Activated T-cell treated with anti-CD3 and anti-CD28 coated beads for 4 hours (primary cell): ENCODE measurements at regions not wholly inside any gene's neighbourhood (a gene's known extent, or its start where the extent isn't known, plus 50 kb on each side); places are given as distances from the start of the nearest gene placed in this dataset.

Experiments
- DNase-seq: peaks from one replicate; pipeline ENCODE4 v3.0.0-alpha.2; 2020

DNA sequence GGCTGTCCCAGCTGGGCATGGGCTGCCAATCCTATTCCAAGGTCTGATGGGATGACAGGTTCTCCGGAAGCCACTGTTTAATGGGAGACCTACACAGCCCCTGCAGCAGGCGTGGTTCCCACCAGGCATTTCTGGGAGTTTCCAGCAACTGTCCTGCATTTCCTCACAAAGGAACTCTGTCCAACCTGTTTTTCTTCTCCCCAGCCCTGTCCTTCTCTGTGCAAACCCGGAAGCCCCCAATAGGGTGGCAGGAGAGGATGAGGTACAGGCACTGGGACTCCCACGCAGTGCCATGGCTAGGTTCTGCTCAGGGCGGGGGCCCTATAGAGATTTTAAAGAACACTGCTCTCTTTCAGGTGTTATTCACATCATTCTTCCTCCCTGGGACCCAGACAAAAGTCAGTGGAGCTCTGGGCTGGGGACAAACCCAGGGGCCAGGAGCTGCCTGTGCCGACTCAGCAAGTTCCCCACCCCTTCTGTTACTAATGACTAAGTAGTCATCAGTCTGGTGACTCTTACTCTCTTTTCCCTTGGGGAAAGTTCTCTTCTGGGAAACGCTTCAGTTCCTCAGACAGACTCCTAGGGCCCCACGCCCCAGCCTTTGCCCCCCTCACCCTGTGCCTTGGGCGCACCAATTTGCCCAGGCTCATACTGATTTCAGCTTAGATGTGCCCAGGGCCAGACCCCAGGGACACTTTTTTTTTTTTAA lies 97.7 kb downstream of the CD47 start:
- no peak for DNase-seq

DNA sequence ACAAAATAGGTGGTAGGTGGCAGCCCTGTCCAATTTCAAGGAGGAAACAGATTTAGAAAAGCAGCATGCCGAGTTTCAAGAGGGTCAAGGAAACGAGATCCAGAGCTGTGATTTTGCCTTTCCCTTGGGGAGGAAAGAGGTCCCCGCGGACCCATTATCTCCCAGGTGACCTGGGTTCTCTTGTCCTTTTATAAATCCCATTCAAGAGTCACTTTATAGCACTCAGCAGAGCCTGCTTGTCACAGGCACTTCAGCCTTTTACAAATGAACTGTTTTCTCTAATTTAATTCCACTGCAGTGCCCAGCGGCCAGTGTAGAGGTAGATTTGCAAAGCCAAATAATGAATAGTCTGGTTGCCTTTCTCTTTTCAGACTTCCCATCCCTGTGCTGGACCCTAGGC lies 99.9 kb downstream of the CD47 start:
- no peak for DNase-seq

DNA sequence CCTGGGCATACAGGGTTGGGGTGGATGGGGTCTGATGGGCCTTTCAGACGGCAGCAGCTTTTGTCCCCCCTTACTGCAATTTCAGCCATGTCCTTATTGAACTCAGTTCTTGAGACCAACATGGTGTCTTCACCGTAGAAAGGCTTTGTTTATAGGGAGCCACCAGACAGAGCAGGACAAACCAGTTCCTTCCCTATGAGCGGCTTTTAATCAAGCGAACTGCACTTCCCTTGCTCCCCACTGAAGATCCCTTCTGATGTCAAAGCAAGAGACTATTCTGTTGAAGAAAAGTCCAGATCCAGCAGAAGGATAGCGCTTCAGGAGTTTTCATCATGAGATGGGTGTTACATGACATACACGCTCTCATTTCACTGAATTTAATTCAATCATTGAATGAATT lies 100.4 kb downstream of the CD47 start:
- no peak for DNase-seq

DNA sequence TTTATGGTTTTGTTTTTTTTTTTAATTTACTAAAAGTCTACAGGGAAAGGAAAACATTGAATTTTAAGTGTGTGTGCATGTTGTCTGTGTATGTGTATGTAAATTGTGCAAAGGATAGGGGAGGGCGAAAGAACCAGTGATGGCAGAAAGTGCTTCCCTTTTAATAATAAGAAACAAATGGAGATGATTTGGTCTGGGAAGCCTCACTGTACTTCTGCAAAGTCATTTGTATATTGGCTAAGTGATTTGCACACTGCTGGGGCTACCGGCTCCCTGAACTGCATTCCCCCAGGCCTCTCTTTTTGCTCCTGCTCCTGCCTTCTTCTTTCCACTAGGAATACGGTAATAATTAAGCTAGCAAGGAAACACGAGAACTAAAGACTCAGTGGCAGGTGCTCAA lies 101.2 kb downstream of the CD47 start:
- DNase-seq, result no peak

DNA sequence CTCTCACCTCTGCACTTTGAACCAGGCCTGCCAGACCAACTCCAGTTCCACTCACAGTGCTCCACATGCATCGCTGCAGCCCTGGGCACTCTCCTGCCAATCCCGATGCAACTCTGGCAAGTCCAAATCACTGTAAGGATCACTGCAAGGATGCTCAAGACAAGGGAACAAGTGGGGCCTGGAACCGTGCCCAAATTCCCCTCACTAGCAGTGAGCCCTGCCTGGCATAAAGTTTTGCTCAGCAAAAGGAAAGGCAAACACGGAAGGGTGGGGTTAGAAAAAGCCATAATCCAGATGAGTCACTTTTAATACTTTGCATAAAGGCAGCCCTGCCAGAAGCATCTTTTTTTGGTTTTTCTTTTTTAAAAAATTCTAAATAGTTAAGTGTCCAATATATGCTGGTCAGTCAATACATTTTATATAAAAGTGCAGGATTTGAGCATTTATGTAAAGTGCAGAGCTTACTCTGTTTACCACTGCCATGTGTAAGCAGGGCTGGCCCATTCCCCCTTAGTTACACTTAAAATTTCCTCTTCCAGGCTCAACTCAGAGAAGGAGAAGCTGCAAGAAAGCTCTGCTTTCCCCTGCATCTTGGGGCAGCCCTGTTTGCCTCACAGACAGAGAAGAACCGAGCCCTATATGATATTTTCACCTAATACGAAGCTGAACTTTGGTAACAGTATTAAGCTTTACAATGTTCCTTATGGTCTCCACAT lies 102.2 kb downstream of the CD47 start:
- no peak for DNase-seq

DNA sequence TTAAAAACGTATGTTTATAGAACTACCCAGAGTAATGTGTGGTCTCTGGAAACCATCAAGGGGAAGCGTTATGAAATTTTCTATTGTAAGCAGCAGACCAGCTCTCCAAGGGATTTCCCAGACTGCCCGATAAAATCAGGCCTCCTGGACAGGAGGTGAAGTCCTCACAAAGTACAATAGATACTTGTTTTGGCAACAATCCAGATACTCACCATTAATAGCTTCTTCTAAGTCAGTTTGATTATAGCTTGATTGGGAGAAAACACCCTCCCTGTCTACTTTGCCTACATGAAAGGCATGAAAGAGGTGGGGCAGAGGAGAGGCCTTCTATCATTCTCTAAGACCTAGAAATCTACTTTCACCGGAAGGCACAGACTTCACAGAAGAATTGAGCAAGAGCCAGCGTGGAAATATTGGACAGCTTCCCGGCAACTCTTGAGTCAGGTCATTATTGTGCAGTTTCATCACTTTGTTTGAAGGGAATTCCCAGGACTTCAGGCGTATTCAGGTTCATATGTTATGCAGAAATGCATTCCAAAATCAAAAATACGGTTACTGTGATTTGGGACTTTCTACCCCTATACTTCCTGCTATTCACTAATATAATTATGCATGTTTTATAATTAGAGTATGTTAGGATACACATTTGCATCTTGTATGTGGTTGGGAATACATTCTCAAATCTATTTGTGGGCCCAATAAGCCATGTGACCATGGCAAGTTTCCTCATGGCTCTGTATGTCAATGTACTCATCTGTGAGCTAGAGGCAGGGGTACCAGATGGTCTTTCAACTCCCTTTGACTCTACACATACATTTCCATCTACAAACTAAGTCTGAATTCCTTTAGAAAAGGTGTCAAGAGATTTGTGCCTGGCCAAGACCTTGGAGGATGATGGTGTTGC lies 103.5 kb downstream of the CD47 start:
- no peak for DNase-seq

DNA sequence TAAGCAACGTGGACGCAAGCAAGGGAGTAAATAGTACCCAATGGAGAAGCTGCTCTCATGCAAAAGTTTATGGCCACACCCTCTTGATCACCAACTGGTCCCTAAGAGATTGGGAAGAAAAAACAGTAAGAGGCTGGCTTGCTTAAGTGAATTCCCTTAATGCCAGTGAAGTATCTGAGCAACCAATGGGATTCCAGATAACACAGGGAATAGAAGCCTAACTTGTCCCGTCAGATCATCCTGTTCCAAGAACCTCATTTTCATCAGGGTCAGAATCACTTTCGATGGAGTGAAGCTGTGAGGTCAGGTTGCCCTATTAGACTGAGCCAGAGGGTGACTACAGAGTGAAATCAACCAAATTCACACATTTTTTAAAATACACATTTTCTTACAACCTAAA lies 104.3 kb downstream of the CD47 start:
- DNase-seq, result no peak

DNA sequence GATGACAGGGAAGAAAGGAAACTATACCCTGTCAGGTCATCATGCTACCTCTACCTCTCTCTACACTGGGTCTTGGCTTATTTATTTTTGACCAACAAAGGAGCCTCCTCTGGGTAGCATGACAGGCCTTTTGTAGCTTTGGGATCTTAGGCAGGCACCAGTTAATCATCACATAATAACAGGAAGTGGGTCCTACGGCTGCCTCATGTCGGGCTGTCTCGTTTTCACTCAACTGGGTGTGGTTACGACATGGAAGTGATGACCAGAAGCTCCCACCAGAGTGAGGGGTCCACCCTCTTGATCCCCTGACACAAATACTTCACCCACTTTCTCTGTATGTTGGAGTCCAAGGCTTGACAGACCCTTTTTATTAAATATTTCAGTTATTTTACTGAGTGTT lies 105.3 kb downstream of the CD47 start:
- no peak for DNase-seq

DNA sequence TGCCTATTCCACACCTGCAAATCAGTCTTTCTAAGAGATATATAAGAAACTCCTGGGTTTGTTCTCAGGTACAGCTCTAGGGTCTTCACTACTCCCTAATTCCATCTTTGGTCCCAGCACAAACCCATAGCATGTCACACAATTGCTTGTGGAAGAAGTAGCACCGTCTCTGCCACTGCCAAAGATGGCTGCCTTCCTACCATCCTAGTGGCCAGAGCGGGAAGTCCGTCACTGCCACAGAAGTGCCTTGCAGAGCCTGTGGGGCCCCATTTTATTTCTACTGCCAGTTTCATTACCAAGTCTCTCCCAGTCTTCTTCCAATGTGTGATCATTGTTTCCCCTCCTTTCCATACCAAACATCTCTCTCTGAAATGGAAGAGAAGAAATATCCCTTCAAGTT lies 107.6 kb downstream of the CD47 start:
- no peak for DNase-seq

DNA sequence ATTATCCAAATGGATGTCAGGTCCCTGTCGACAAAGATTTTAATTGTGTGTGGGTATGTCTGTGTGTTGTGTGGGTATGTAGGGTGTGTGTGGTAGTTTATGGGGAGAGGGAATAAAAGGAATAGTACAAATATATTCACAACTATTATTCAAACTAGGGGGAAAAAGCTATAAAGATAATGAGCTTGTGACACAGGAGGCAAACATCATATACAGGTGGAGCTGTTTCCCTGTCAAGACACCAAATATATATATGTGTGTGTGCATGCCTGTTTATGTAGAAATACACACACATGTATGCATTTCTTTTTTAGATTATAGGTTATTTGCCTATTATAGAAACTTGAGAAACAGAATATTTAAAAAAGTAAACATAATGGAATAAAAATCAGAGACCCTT lies 108.7 kb downstream of the CD47 start:
- DNase-seq, result no peak

DNA sequence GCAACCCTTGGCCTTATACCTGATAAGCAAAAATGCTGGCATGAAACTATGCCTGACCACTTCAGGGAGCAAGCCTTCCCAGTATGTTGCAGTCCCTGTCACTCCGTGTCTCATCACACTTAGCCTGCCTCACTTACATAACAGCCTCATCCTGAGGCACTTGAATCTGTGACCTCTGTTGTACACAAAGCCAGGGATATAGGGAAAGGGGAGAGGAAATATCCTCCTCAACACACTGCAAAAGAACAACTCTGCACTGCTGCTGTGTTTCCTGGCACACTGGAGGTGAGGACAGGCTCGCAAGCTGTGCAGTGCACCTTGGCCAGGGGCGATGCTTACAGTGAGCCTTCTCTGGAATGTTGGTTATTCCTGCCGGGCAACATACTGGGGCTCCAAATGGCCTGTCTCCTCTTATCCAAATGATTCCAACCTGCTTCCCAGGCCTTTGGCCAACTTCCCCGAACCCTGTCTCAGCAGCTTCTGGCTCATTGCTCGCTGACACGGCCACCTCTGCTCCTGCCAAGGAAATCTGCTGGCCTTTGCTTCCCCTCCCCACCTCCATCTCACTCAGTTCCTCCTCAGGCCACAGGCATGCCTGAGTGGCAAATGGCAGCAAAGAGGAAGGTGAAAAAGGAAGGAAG lies 109.2 kb downstream of the CD47 start:
- no peak for DNase-seq

DNA sequence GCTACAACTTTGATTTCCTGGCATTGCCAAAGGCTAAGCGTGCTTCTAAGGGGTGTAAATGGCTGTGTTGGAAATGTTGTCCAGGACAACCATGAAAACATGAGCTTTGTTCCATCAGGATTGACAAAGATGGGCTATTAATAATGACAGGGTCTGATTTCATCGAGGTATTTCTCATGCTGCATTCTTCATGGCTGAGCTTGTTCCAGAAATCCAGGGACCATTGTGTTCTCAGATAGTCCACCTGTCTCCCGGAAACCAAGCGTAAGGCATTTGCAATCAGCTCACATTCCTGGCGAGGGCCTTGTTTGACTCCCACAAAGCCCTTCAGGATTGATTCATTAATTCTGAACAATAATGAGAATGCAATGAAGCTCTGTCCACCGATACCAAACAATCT lies 111.3 kb downstream of the CD47 start:
- no peak for DNase-seq

DNA sequence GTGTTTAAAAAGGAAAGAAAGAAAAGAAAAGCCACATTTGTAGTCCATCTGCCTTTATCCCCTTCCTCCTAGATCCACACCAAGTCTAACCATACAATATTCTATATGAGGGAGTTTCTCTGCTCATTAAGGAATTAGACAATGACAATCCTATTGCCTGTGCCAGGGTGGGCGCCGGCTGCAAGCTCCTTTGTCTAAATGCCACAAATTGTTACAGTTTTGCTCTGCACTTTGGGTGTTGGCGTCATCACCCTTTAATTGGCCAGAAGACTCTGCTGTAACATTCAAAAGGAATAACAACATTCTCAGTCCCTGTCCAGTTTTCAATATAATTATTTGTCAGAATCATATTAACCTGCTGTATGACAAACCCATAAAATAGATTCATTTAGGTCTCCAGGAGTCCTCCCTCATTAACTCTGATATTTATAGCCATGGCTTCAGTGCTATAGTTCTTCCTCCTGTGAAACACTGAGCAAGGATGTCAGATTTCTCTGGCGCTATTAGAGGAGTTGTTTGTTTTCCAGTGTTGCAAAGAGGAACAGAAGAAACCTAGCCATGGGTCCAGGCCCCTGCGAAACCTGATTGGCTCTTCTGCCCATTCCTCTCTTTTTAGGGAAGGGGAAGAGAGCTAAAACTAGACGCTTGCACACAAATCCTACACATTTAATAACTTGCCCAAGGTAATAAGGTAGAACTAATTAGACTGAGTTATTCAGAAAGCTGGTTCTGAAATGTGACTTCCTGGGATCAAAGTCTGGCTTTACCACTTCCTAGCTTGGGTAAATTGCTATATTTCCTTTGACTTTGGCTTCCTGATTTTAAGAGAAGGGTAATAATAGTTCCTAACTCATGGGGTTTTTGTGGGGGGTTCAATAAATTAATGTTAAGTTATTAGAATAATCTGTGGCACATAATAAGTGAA lies 112.4 kb downstream of the CD47 start:
- no peak for DNase-seq

DNA sequence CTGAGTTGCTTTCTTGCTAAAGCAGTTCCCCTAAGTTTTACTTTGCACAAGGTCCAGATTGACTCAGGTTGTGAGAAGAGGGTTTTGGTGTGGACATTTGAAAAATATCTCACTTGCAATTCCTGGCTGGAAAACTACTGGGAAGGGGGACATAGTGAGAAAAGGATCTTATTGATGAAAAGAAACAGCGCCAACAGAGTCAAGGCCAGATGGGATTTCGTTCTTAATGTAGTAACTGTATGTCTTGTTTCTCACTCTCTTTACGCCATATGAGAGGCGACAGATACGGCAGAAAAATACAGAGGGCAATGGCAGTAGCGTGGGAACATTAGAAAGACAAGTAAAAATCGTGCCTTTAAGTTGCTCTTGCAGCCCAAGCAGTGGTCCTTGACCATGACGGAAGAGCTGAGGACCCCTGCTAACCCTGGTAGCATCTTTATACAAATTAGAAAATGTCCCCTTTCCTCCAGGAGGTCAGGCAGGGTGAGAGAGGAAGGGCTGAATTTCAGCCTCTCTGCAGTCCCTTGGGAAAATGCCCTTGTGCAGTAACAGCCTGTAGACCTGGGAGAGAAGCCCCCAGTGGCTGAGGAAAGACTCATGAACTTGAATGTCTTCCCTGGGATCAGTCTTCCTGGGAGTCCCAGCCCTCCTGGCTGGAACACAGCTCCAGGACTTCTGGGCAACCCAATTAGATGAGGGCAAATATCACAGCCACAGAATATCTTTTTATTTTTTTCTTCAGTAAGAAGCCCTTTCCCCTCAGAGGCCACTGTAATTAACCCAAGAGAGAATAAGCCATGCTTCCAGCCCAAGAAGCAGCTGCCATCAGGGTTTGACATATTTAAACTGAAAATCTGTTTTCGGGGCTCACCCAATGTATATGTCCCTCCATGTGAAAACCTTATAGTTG lies 113.4 kb downstream of the CD47 start:
- no peak for DNase-seq

DNA sequence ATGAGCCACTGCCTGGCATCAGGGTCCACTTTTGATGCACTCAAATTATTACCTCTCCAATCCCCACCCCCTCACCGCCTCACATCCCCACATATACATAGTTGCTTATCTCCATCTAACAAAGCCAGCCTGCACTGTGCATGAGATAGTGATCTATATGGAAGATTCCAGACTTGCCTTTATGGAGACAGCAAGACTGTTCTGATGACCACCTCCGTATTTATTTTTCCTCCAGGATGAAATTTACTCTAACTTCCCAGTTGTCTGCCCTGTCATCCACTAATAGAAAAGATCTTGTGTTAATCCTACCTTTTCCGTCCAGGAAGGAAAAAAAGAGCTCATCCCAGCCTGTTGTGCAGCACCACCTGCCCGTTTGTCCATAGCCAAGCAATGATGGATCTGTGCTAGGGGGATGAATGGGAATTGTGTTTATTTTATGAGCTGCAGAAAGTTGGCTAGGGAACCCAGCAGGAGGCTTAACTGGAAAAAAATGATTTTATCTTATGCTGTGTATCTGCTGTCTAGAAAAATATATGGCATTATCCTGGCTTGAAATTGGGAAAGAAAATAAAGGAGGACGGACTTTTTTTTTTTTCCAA lies 114.5 kb downstream of the CD47 start:
- DNase-seq, result no peak

DNA sequence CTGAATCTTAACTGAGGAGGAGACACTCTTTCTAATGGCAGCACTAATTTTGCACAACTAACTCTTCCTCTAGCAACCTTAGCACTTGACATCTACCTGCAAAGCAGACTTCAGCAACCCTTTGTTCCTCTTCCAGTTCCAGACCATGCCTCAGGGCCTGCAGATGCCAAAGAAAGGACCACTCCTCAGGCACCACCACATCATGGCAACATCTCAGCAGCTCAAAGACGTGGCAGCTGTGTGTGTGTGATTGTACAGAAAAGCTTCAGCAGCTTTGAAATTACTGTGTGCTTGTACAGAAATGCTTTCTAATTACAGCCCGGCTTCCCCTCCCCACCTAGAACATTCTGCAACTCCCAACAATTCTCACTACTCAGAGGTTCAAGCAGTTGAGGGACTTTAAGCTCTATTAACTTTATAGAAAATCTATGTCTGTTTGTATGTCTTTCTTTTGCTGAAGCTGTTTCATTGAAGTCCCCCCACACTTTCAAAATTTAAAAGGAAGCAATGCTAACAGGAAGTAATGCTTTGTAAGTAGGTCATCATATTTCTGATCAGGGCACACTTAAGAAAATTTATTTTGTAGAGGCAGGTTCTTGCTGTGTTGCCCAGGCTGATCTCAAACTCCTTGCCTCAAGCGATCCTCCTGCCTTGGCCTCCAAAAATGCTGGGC lies 115.2 kb downstream of the CD47 start:
- no peak for DNase-seq

DNA sequence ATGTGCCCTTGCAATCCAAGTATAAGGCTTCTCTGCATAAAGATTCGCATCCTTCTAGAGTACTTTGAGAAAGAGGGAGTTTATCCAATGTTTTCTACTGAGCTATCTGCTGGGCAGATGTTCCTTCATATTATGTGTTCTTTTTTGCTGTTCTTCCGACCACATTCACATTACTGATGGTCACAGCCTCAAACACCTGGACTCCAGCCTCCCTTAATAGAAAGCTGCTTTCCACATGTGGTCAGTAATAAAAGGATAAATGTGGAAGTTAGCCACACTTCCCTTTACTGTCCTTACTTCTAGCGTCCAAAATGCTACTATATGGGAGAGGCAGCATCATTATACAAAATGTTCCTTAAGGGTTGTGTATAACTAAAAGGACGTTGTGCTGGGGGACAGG lies 116.9 kb downstream of the CD47 start:
- no peak for DNase-seq

DNA sequence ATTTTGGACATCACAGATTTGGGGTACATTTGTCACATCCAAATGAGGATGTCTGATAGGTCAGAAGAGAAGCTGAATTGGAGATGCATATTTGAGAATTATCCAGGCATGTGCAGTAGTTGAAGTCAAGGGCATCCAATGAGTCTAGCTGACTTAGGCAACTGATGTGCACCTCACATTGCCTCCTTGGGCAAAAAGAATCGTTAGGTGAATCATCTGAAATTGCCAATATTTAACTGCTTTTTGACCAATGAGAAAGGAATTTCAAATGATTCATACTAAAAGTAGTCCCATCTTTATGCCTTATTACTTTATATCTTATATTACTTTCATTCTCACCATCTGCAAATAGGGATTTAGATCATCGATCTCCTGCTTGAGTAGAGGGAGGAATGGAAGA lies 117.7 kb downstream of the CD47 start:
- no peak for DNase-seq

DNA sequence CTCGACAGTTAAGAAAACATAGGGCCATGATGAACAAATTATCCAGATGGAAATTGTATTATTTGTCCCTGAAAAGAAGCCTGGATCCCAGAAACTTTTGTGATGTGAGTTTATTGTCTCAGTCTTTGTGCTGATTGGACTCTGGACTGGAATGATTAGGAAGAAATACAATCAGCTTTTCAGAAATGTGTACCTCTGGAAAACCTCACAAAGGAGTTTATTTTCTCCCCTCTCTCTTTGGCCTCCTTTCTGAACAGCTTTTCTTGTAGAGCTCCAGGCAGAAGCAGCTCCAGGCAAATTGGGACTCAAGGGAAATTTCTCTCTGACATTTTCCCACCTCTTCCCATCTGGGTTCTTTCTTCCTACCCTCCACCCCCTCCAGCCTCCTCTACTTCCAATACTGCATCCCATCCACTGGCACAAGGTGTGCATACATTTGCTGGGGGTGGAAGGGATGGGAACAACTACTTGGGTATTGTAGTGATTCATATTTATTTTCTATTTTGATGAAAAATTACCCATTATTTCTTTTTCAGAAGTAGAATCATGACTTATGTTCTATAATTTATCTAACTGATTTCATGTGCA lies 119.7 kb downstream of the CD47 start:
- no peak for DNase-seq
